ENCODE measurements at regions not wholly inside any gene's neighbourhood (a gene's known extent, or its start where the extent isn't known, plus 50 kb on each side); places are given as distances from the start of the nearest gene placed in this dataset.
A peak's percentile ranks its signal among the peaks of the same experiment; 100 is the strongest.

- no peak for DNase-seq
Observed at GRCh38 chr3:150080058-150080730, 109.5 kb upstream of the PFN2 start.

- DNase-seq, result peak; percentile 68
Observed at GRCh38 chr3:150079029-150079739, 108.5 kb upstream of the PFN2 start.

- DNase-seq, result no peak
Observed at GRCh38 chr3:150077581-150078247, 107.0 kb upstream of the PFN2 start.

GRCh38 chr3:150077107-150077506 is 106.4 kb upstream of the PFN2 start:
- DNase-seq, result no peak

GRCh38 chr3:150076443-150076842 is 105.7 kb upstream of the PFN2 start:
- DNase-seq, result no peak

GRCh38 chr3:150075417-150075865 is 104.7 kb upstream of the PFN2 start:
- no peak for DNase-seq

GRCh38 chr3:150074697-150075416 is 104.2 kb upstream of the PFN2 start:
- DNase-seq, result no peak

GRCh38 chr3:150074277-150074676 is 103.6 kb upstream of the PFN2 start:
- no peak for DNase-seq

- DNase-seq, result no peak
Observed at GRCh38 chr3:150073513-150073912, 102.8 kb upstream of the PFN2 start.

GRCh38 chr3:150073031-150073430 is 102.3 kb upstream of the PFN2 start:
- no peak for DNase-seq

- no peak for DNase-seq
Observed at GRCh38 chr3:150072576-150072975, 101.9 kb upstream of the PFN2 start.

- no peak for DNase-seq
Observed at GRCh38 chr3:150070271-150070670, 99.6 kb upstream of the PFN2 start.

- DNase-seq, result no peak
Observed at GRCh38 chr3:150069633-150070032, 98.9 kb upstream of the PFN2 start.

- DNase-seq, result no peak
Observed at GRCh38 chr3:150069154-150069527, 98.4 kb upstream of the PFN2 start.

- DNase-seq, result peak; percentile 41
Observed at GRCh38 chr3:150068440-150069153, 97.9 kb upstream of the PFN2 start.

GRCh38 chr3:150067561-150067960 is 96.9 kb upstream of the PFN2 start:
- no peak for DNase-seq

GRCh38 chr3:150064971-150065370 is 94.3 kb upstream of the PFN2 start:
- no peak for DNase-seq

- DNase-seq, result no peak
Observed at GRCh38 chr3:150063237-150063636, 92.5 kb upstream of the PFN2 start.

- no peak for DNase-seq
Observed at GRCh38 chr3:150062492-150062891, 91.8 kb upstream of the PFN2 start.

GRCh38 chr3:150061288-150062024 is 90.8 kb upstream of the PFN2 start:
- DNase-seq, result no peak

- DNase-seq, result no peak
Observed at GRCh38 chr3:150059729-150060128, 89.0 kb upstream of the PFN2 start.

GRCh38 chr3:150059241-150059640 is 88.5 kb upstream of the PFN2 start:
- DNase-seq, result no peak

Data from T1000 (cell line).